Activated CD4-positive, alpha-beta T cell treated with anti-CD3 and anti-CD28 coated beads for 4 hours (primary cell): ENCODE measurements at regions not wholly inside any gene's neighbourhood (a gene's known extent, or its start where the extent isn't known, plus 50 kb on each side); places are given as distances from the start of the nearest gene placed in this dataset.

Experiments used
- DNase-seq, 2 donors: peaks; one replicate each; pipeline ENCODE4 v3.0.0-alpha.2; 2020

GRCh38 chr13:85278851-85279250, 520.4 kb downstream of the SLITRK6 start:
- no peak for DNase-seq

- no peak for DNase-seq
Observed at GRCh38 chr13:85277748-85278147, 521.5 kb downstream of the SLITRK6 start.

GRCh38 chr13:85266771-85267170, 532.4 kb downstream of the SLITRK6 start:
- no peak for DNase-seq

GRCh38 chr13:85266331-85266730, 532.9 kb downstream of the SLITRK6 start:
- DNase-seq: no peak

GRCh38 chr13:85265296-85265695, 533.9 kb downstream of the SLITRK6 start:
- no peak for DNase-seq

- DNase-seq: no peak
Observed at GRCh38 chr13:85262499-85262898, 536.7 kb downstream of the SLITRK6 start.

- no peak for DNase-seq
Observed at GRCh38 chr13:85261757-85262346, 537.4 kb downstream of the SLITRK6 start.

GRCh38 chr13:85260896-85261295, 538.3 kb downstream of the SLITRK6 start:
- no peak for DNase-seq

- no peak for DNase-seq
Observed at GRCh38 chr13:85255978-85256377, 543.2 kb downstream of the SLITRK6 start.

- no peak for DNase-seq
Observed at GRCh38 chr13:85254641-85255040, 544.6 kb downstream of the SLITRK6 start.

- DNase-seq: no peak
Observed at GRCh38 chr13:85249151-85249550, 550.1 kb downstream of the SLITRK6 start.

- no peak for DNase-seq
Observed at GRCh38 chr13:85247780-85248179, 551.4 kb downstream of the SLITRK6 start.

GRCh38 chr13:85243831-85244230, 555.4 kb downstream of the SLITRK6 start:
- no peak for DNase-seq

- no peak for DNase-seq
Observed at GRCh38 chr13:85241060-85241459, 558.2 kb downstream of the SLITRK6 start.

GRCh38 chr13:85236413-85236812, 562.8 kb downstream of the SLITRK6 start:
- no peak for DNase-seq

GRCh38 chr13:85230691-85231093, 568.5 kb downstream of the SLITRK6 start:
- DNase-seq: no peak

- no peak for DNase-seq
Observed at GRCh38 chr13:85228692-85229091, 570.5 kb downstream of the SLITRK6 start.

GRCh38 chr13:85223883-85224656, 575.1 kb downstream of the SLITRK6 start:
- no peak for DNase-seq

- DNase-seq: no peak
Observed at GRCh38 chr13:85216576-85216975, 582.6 kb downstream of the SLITRK6 start.

- DNase-seq: no peak
Observed at GRCh38 chr13:85212692-85213091, 586.5 kb downstream of the SLITRK6 start.

- no peak for DNase-seq
Observed at GRCh38 chr13:85204668-85205344, 594.4 kb downstream of the SLITRK6 start.

- no peak for DNase-seq
Observed at GRCh38 chr13:85197431-85197830, 601.8 kb downstream of the SLITRK6 start.

- no peak for DNase-seq
Observed at GRCh38 chr13:85194482-85194881, 604.7 kb downstream of the SLITRK6 start.
